ENCODE measurements at regions not wholly inside any gene's neighbourhood (a gene's known extent, or its start where the extent isn't known, plus 50 kb on each side); places are given as distances from the start of the nearest gene placed in this dataset.

DNA sequence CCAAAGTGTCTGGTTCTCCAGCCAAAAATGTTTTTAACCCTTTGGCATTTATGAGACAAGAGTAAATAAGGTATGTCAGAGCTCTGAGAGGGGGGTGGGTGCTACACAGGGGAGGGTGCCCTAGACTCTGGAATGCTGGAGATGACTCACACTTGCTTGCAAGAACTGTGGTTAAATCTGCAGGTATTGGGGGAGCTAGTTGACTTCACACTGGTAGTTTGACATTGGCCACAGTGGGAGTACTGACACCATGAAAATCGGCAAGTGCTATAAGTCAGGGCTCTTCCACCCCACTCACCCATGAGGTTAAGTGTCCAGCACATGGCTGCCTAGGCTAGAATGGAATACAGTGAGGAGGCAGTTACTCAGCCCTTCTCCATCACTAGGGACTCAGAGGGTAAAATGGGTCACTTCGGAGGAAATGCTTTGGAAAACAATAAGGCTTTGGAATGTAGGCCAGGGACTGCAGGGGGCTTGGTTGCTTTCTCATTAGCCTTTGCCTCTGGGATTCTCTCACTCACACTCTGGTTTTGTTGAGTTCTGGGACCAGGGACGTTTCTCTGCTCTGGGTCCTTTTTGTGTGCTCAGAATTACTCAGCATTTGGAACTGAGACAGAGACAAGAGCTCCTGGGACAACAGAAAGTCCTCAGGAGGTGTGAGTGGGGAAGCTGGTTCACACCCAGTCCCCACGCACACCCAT, 91.6 kb downstream of the ACKR3 start:
- Histone ChIP-seq H3K27me3 (ENCODE audit: control insufficient read depth in 2 of 2, insufficient read depth in 2 of 2, low read length in 2 of 2) (no peaks in the 10 kb centered on the region; a peak in 1 of 5 replicates), H3K36me3 (ENCODE audit: control insufficient read depth, insufficient read depth, low read length) (no peaks in the 10 kb centered on the region), H3K4me1 (replicated peaks in 1 of 2; ENCODE audit: control insufficient read depth in 2 of 2, insufficient read depth in 2 of 2, low read length in 2 of 2) (no peaks in the 10 kb centered on the region), H3K4me3 (no peak overlapping the region), H3K4me2 (ENCODE audit: insufficient read depth, low read length) (no peak overlapping the region), H4K20me1 (replicated peaks; ENCODE audit: control insufficient read depth, insufficient read depth, low read length) (no peaks in the 10 kb centered on the region), H3K9me3 (replicated peaks; ENCODE audit: control insufficient read depth, insufficient read depth, low read depth, low read length) (no peaks in the 10 kb centered on the region), H3K79me2 (ENCODE audit: control insufficient read depth, insufficient read depth, low read length) (no peaks in the 10 kb centered on the region), H3K27ac (ENCODE audit: extremely low read depth, low read depth, low read length) (no peak overlapping the region), H2AFZ (ENCODE audit: low read depth, low read length) (no peak overlapping the region), H3K9ac (ENCODE audit: insufficient read depth in 1 of 2, low read depth in 2 of 2, low read length in 2 of 2) (no peak overlapping the region), H3K9me1 (ENCODE audit: control insufficient read depth, insufficient read depth, low read length) (no peaks in the 10 kb centered on the region)
- no TSS peak for BruUV-seq (replicated peaks)
- in situ Hi-C loops (cut with MboI): no loop called here
- intact Hi-C loops (cut with micrococcal nuclease): no loop called here
- no peak for DNase-seq (ENCODE audit: extremely low read depth in 1 of 4, low spot score in 3 of 4)
- no peak for ATAC-seq
- TF ChIP-seq CUX1 (CRISPR knock-in tag; IDR thresholded peaks at IDR 0.05) (no peak), NFATC3 (IDR thresholded peaks at IDR 0.05) (no peak), ARHGAP35 (IDR thresholded peaks at IDR 0.05; ENCODE audit: partially characterized antibody) (no peak), POLR2AphosphoS2 (IDR thresholded peaks at IDR 0.05; ENCODE audit: low read length) (no peak), TEAD2 (tag; IDR thresholded peaks at IDR 0.05) (no peak), CEBPB (tag; IDR thresholded peaks at IDR 0.05) (no peak), NCOA1 (IDR thresholded peaks at IDR 0.05; ENCODE audit: low read depth) (no peak), ZNF445 (CRISPR knock-in tag; IDR thresholded peaks at IDR 0.05; ENCODE audit: low read depth) (no peak), CBX5 (IDR thresholded peaks at IDR 0.05; ENCODE audit: borderline replicate concordance, low read depth) (no peak), IFI16 (CRISPR knock-in tag; IDR thresholded peaks at IDR 0.05) (no peak), ZNF644 (tag; IDR thresholded peaks at IDR 0.05; ENCODE audit: low read depth) (no peak), KAT2B (IDR thresholded peaks at IDR 0.05; ENCODE audit: low read depth, low read length) (no peak), TEAD4 (IDR thresholded peaks at IDR 0.05; ENCODE audit: low read length) (no peak), TEAD4 (CRISPR knock-in tag; IDR thresholded peaks at IDR 0.05; ENCODE audit: borderline replicate concordance) (no peak)
- TF ChIP-seq, protein P1, sequence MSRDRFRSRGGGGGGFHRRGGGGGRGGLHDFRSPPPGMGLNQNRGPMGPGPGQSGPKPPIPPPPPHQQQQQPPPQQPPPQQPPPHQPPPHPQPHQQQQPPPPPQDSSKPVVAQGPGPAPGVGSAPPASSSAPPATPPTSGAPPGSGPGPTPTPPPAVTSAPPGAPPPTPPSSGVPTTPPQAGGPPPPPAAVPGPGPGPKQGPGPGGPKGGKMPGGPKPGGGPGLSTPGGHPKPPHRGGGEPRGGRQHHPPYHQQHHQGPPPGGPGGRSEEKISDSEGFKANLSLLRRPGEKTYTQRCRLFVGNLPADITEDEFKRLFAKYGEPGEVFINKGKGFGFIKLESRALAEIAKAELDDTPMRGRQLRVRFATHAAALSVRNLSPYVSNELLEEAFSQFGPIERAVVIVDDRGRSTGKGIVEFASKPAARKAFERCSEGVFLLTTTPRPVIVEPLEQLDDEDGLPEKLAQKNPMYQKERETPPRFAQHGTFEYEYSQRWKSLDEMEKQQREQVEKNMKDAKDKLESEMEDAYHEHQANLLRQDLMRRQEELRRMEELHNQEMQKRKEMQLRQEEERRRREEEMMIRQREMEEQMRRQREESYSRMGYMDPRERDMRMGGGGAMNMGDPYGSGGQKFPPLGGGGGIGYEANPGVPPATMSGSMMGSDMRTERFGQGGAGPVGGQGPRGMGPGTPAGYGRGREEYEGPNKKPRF (IDR thresholded peaks at IDR 0.05; ENCODE audit: low read depth, low read length): no peak
- POLR2A ChIA-PET: no interaction called here
- no peak for FAIRE-seq
- CTCF ChIA-PET (ENCODE audit: low intra/inter-chr PET ratio): no interaction called here
- WGBS (ENCODE audit: insufficient coverage, low coverage, missing lambda C conversion rate): 0% methylated on average over 4 of the region's 4 CpGs

All from K562 (cell line).